ENCODE measurements at regions not wholly inside any gene's neighbourhood (a gene's known extent, or its start where the extent isn't known, plus 50 kb on each side); places are given as distances from the start of the nearest gene placed in this dataset.

- H3K9me3 ChIP-seq, result peaks cover 0 to 7% of the 10 kb centered on the region in 2 donors
- no peaks in the 10 kb centered on the region for H3K36me3 ChIP-seq
- no peak for TF ChIP-seq CTCF (IDR thresholded peaks at IDR 0.05)
- intact Hi-C loops (cut with DNase I), result no loop called here
- no peaks in the 10 kb centered on the region for H3K27me3 ChIP-seq
- no peaks in the 10 kb centered on the region for H3K4me1 ChIP-seq
- no peak overlapping the region for H3K4me3 ChIP-seq
- ATAC-seq, result no peak
- H3K27ac ChIP-seq, result no peak overlapping the region
- DNase-seq, result no peak
Observed at GRCh38 chr6:71698702-71699101, 187.6 kb upstream of the RIMS1 start.

GRCh38 chr6:71706523-71706922 is 179.8 kb upstream of the RIMS1 start:
- ATAC-seq (no peak), DNase-seq (no peak)
- Histone ChIP-seq H3K27me3 (no peaks in the 10 kb centered on the region), H3K4me3 (no peak overlapping the region), H3K27ac (no peak overlapping the region), H3K36me3 (no peaks in the 10 kb centered on the region), H3K4me1 (no peaks in the 10 kb centered on the region), H3K9me3 (no peaks in the 10 kb centered on the region)
- no peak for TF ChIP-seq CTCF (IDR thresholded peaks at IDR 0.05)
- intact Hi-C loops (cut with DNase I), result no loop called here

- no peak overlapping the region for H3K4me3 ChIP-seq
- ATAC-seq (no peak), DNase-seq (no peak)
- H3K4me1 ChIP-seq, result no peaks in the 10 kb centered on the region
- no peak overlapping the region for H3K27ac ChIP-seq
- H3K27me3 ChIP-seq, result no peaks in the 10 kb centered on the region
- intact Hi-C loops (cut with DNase I), result no loop called here
- no peak for TF ChIP-seq CTCF (IDR thresholded peaks at IDR 0.05)
- H3K9me3 ChIP-seq, result no peaks in the 10 kb centered on the region
- H3K36me3 ChIP-seq, result no peaks in the 10 kb centered on the region
Observed at GRCh38 chr6:71707059-71707458, 179.3 kb upstream of the RIMS1 start.

- Histone ChIP-seq H3K4me3 (no peak overlapping the region), H3K27me3 (no peaks in the 10 kb centered on the region), H3K9me3 (no peaks in the 10 kb centered on the region), H3K27ac (no peak overlapping the region), H3K4me1 (no peaks in the 10 kb centered on the region), H3K36me3 (no peaks in the 10 kb centered on the region)
- no peak for TF ChIP-seq CTCF (IDR thresholded peaks at IDR 0.05)
- ATAC-seq (no peak), DNase-seq (no peak)
- intact Hi-C loops (cut with DNase I), result no loop called here
Observed at GRCh38 chr6:71720705-71721104, 165.6 kb upstream of the RIMS1 start.

- intact Hi-C loops (cut with DNase I), result no loop called here
- H3K4me1 ChIP-seq, result no peaks in the 10 kb centered on the region
- peak in 1 of 4 donors; percentile 4 for DNase-seq
- no peaks in the 10 kb centered on the region for H3K27me3 ChIP-seq
- H3K27ac ChIP-seq, result no peak overlapping the region
- H3K4me3 ChIP-seq, result no peak overlapping the region
- no peaks in the 10 kb centered on the region for H3K9me3 ChIP-seq
- H3K36me3 ChIP-seq, result no peaks in the 10 kb centered on the region
- no peak for ATAC-seq
- no peak for TF ChIP-seq CTCF (IDR thresholded peaks at IDR 0.05)
Observed at GRCh38 chr6:71721642-71722041, 164.7 kb upstream of the RIMS1 start.

Data from left lung (tissue), 4 donors.